Thoracic aorta (tissue), 2 donors: ENCODE measurements at regions not wholly inside any gene's neighbourhood (a gene's known extent, or its start where the extent isn't known, plus 50 kb on each side); places are given as distances from the start of the nearest gene placed in this dataset.

Source experiments
- ATAC-seq: fragments of 150-250 bp; one replicate; pipeline ENCODE4 v1.8.0; 2017; ENCODE audit warnings: low read depth; ENCODE audit not compliant: insufficient number of reproducible peaks, low FRiP score
- DNase-seq: peaks from one replicate; pipeline ENCODE4 v3.0.0-alpha.2; 2020; ENCODE audit warnings: low spot score
- H3K27ac ChIP-seq, 2 donors: fragments of 200-600 bp; sonication (generic); 1 replicate in 1 of 2; 2 replicates in 1 of 2; pipeline ENCODE4 v1.5.1; 2016; ENCODE audit warnings: mild to moderate bottlenecking in 2 of 2, moderate library complexity in 2 of 2
- H3K27me3 ChIP-seq: fragments of 200-600 bp; sonication (generic); replicated peaks from 2 replicates; pipeline ENCODE4 v1.6.0; 2016; ENCODE audit warnings: mild to moderate bottlenecking; ENCODE audit not compliant: insufficient read depth
- H3K36me3 ChIP-seq: fragments of 200-600 bp; sonication (generic); one replicate; pipeline ENCODE4 v1.5.1; 2016
- H3K4me1 ChIP-seq, 2 donors: fragments of 200-600 bp; sonication (generic); 1 replicate in 1 of 2; 2 replicates in 1 of 2; pipeline versions ENCODE4 v1.5.1 to v1.6.0; 2016; ENCODE audit warnings: low read depth in 2 of 2, mild to moderate bottlenecking in 1 of 2; ENCODE audit not compliant: control insufficient read depth in 1 of 2
- H3K4me3 ChIP-seq: fragments of 200-600 bp; sonication (generic); 2 replicates; pipeline ENCODE4 v1.5.1; 2016; ENCODE audit warnings: mild to moderate bottlenecking
- H3K9me3 ChIP-seq: fragments of 200-600 bp; sonication (generic); 2 replicates; pipeline ENCODE4 v1.5.1; 2016
- TF ChIP-seq, protein P1 (sequence below): fragments of 200-600 bp; sonication (generic); IDR thresholded peaks from one replicate; pipeline ENCODE4 v1.5.1; 2019; ENCODE audit warnings: antibody characterized with exemption

DNA sequence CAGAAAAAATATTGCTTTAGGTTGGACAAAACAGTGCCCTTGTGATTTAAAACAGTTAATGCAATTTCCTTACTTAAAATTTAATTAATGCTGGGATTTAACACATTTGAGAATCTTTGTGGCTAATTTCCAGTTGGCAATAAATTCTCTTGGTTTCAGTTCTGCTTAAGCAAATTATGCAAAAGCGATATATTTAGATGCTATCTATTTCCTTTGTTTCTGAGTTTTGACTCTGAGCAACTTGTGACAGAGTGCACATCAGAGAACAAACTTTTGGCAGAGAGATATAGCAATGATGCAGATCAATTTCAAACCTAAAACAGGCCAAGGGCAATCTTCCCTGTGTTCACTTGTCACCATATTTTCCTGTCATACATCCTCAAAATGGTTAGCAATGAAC is 933.6 kb upstream of the ZWINT start:
- Histone ChIP-seq H3K36me3 (no peaks in the 10 kb centered on the region), H3K9me3 (no peaks in the 10 kb centered on the region), H3K27ac (no peak overlapping the region), H3K27me3 (no peaks in the 10 kb centered on the region), H3K4me1 (no peaks in the 10 kb centered on the region), H3K4me3 (no peak overlapping the region)
- TF ChIP-seq, protein P1, sequence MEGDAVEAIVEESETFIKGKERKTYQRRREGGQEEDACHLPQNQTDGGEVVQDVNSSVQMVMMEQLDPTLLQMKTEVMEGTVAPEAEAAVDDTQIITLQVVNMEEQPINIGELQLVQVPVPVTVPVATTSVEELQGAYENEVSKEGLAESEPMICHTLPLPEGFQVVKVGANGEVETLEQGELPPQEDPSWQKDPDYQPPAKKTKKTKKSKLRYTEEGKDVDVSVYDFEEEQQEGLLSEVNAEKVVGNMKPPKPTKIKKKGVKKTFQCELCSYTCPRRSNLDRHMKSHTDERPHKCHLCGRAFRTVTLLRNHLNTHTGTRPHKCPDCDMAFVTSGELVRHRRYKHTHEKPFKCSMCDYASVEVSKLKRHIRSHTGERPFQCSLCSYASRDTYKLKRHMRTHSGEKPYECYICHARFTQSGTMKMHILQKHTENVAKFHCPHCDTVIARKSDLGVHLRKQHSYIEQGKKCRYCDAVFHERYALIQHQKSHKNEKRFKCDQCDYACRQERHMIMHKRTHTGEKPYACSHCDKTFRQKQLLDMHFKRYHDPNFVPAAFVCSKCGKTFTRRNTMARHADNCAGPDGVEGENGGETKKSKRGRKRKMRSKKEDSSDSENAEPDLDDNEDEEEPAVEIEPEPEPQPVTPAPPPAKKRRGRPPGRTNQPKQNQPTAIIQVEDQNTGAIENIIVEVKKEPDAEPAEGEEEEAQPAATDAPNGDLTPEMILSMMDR = no peak
- no peak for ATAC-seq
- no peak for DNase-seq

DNA sequence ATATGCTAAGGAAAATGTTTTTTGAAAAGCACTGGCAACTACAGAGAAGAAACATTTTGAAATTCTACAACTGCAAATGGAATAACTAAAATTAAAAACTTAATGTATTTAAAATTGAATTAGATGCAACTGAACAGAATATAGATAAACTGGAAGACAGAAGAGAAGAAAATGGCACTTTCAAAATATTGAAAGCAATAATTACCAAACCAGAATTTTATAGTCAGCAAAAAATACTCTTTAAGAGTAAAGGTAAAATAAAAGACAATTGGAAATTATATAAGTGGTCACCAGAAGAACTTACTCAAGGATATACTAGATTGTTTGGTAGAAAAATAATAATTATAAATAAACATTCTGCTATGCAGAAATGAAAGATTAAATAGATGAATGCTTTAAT is 927.7 kb upstream of the ZWINT start:
- ATAC-seq (no peak), DNase-seq (no peak)
- Histone ChIP-seq H3K4me1 (no peaks in the 10 kb centered on the region), H3K27ac (no peak overlapping the region), H3K9me3 (no peaks in the 10 kb centered on the region), H3K4me3 (no peak overlapping the region), H3K27me3 (no peaks in the 10 kb centered on the region), H3K36me3 (no peaks in the 10 kb centered on the region)
- TF ChIP-seq, protein P1 = no peak

DNA sequence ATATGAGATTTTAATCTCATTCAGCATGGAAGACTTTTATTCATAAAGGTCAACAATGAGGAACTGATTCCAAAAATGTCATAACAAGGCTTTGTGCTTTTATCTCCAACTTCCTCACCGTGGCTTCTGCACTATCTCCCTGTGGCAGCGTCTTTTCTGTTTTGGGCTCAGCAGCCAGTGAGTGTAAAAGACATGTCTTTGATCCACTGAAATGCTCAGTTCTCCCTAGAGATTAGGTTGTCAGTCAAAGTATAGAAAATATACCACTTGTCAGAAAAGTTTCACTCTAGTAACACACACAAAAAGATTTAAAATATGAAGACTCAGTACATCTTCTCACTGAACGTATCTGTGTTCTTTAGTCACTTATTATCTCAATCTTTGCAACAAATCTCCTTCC is 901.8 kb upstream of the ZWINT start:
- DNase-seq (no peak), ATAC-seq (no peak)
- H3K36me3 ChIP-seq = no peaks in the 10 kb centered on the region
- H3K27ac ChIP-seq = no peak overlapping the region
- TF ChIP-seq, protein P1 = no peak
- no peaks in the 10 kb centered on the region for H3K27me3 ChIP-seq
- no peak overlapping the region for H3K4me3 ChIP-seq
- H3K4me1 ChIP-seq = no peaks in the 10 kb centered on the region
- H3K9me3 ChIP-seq = no peaks in the 10 kb centered on the region

DNA sequence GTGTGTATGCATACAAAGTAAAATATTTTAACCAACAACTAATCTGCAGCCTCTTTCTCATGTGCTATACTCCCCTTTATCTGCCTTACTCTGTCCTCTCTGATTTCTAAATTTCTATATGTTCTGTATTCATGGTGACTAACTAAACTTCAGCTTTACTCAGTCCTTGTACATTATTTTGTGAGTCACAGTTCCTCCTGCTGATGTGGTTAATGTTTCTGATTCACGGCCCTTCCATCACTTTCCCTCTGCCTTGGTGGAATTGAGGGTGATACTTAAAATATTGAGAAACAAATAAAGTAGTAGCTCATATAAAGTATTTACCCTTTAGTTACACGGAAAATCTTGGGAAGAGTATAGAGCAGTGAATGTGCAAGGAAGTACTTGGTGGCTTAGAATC is 899.1 kb upstream of the ZWINT start:
- H3K4me3 ChIP-seq = no peak overlapping the region
- no peaks in the 10 kb centered on the region for H3K27me3 ChIP-seq
- DNase-seq (no peak), ATAC-seq (no peak)
- no peaks in the 10 kb centered on the region for H3K9me3 ChIP-seq
- H3K36me3 ChIP-seq = no peaks in the 10 kb centered on the region
- H3K4me1 ChIP-seq = no peaks in the 10 kb centered on the region
- H3K27ac ChIP-seq = no peak overlapping the region
- TF ChIP-seq, protein P1 = no peak

DNA sequence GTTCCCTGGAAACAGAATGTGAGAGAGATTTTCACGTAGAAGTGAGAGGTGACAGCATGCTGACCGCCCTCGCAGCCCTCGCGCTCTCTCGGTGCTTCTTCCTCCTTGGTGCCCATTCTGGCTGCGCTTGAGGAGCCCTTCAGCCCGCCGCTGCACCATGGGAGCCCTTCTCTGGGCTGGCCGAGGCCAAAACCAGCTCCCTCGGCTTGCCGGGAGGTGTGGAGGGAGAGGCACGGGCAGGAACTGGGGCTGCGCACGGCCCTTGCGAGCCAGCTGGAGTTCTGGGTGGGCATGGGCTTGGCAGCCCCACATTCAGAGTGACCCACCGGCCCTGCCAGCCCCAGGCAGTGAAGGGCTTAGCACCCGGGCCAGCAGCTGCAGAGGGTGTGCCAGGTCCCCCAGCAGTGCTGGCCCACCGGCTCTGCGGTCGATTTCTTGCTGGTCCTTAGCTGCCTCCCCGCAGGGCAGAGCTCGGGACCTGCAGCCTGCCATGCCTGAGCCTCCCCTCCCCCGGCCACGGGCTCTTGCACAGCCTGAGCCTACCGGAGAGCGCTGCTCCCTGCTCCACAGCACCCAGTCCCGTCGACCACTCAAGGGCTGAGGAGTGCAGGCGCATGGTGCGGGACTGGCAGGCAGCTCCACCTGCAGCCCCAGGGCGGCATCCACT is 888.7 kb upstream of the ZWINT start:
- no peak overlapping the region for H3K27ac ChIP-seq
- H3K4me1 ChIP-seq = no peaks in the 10 kb centered on the region
- H3K36me3 ChIP-seq = no peaks in the 10 kb centered on the region
- H3K27me3 ChIP-seq = no peaks in the 10 kb centered on the region
- ATAC-seq (no peak), DNase-seq (no peak)
- TF ChIP-seq, protein P1 = no peak
- H3K9me3 ChIP-seq = no peaks in the 10 kb centered on the region
- no peak overlapping the region for H3K4me3 ChIP-seq
